ENCODE measurements at regions not wholly inside any gene's neighbourhood (a gene's known extent, or its start where the extent isn't known, plus 50 kb on each side); places are given as distances from the start of the nearest gene placed in this dataset.

DNA sequence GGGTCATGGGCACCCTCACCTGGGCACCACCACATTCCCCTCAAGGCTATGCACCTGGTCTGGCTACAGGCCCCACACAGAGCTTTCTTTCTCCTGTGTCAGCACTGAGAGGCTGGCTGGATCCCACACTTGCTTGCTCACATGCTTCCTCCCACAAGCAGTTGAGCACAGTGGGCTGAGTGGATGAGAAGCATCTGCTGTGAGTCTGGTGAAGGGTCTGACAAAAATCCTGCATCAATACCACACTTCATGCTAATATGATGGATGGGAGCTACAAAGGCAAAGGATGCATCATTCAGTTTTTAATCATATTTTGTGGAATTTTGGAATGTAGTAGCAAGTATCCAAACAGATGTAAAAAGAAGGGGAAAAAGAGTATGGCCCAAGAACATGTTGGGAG is 830.8 kb upstream of the PTPRD start:
- no peaks in the 10 kb centered on the region for H3K36me3 ChIP-seq
- TF ChIP-seq POLR2AphosphoS5 (IDR thresholded peaks at IDR 0.05) = no peak
- TF ChIP-seq, protein P1, sequence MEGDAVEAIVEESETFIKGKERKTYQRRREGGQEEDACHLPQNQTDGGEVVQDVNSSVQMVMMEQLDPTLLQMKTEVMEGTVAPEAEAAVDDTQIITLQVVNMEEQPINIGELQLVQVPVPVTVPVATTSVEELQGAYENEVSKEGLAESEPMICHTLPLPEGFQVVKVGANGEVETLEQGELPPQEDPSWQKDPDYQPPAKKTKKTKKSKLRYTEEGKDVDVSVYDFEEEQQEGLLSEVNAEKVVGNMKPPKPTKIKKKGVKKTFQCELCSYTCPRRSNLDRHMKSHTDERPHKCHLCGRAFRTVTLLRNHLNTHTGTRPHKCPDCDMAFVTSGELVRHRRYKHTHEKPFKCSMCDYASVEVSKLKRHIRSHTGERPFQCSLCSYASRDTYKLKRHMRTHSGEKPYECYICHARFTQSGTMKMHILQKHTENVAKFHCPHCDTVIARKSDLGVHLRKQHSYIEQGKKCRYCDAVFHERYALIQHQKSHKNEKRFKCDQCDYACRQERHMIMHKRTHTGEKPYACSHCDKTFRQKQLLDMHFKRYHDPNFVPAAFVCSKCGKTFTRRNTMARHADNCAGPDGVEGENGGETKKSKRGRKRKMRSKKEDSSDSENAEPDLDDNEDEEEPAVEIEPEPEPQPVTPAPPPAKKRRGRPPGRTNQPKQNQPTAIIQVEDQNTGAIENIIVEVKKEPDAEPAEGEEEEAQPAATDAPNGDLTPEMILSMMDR (IDR thresholded peaks at IDR 0.05) = no peak
- TF ChIP-seq EP300 (IDR thresholded peaks at IDR 0.05; ENCODE audit: low read depth) = no peak
- TF ChIP-seq POLR2A (IDR thresholded peaks at IDR 0.05) = no peak
- no peak for DNase-seq
- no peaks in the 10 kb centered on the region for H3K4me1 ChIP-seq
- H3K27me3 ChIP-seq = no peaks in the 10 kb centered on the region
- in situ Hi-C loops (cut with MboI; ENCODE audit: low pct_ligation_motif_present in 1 of 4, low pct_unique_long_range_greater_than_20kb in 1 of 4, low sequenced_read_pairs in 3 of 4) = no loop called here
- H3K9me3 ChIP-seq = no peaks in the 10 kb centered on the region
- H3K27ac ChIP-seq = no peak overlapping the region
- intact Hi-C loops (cut with DNase I; ENCODE audit: low total_unique reads) = no loop called here
- no peak overlapping the region for H3K4me3 ChIP-seq

DNA sequence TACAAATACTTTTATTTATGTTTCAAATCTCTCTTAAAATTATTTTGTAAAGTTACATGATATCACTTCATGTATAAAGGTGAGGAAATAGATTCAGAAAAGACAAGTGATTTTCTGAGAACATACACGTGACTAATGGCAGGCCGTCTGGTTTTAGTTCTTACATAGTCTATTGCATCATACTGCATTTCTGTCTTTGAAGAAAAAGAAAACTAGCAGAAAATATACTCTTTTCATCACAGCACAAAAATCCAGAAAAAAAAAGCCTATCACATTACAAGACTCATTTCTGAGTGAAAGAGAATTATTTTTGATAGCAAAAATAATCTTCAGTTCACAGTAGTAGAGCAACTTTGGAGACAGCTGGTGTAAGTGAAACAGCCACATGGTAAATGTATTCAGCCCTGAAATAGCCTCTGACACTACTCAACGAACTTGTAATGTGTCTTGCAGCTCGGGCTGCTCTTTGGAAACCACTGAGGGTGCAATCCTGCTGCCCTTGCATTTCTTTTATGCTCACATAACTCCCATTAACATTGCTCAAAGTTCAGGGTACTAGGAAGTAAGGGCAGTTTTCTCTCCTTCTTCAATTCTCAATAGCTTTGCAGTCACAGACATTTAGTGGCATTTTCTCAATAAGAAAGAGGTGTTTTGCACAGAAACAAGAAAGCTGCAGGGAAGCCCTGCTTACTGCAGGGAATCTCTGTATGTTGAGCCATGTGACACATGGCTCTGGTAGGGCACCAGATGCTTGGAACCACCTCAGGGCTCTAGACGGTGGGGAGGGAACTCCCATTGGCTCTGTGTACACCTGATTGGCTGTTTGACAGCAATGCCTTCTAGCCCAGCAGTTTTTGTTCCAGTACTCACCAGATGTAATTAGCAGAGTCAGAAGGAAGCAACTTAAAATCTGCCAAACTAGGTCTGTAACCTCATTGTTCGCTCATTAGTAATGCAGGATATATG is 845.3 kb upstream of the PTPRD start:
- WGBS, 2 donors (ENCODE audit: low coverage in 1 of 2) = 40 to 45% methylated on average over 5 to 6 of the region's 6 CpGs
- intact Hi-C loops (cut with DNase I; ENCODE audit: low total_unique reads) = no loop called here
- Histone ChIP-seq H3K27ac (no peak overlapping the region), H3K36me3 (no peaks in the 10 kb centered on the region), H3K4me1 (no peaks in the 10 kb centered on the region), H3K27me3 (no peaks in the 10 kb centered on the region), H3K9me3 (no peaks in the 10 kb centered on the region), H3K4me3 (no peak overlapping the region)
- no peak for DNase-seq
- in situ Hi-C loops (cut with MboI; ENCODE audit: low pct_ligation_motif_present in 1 of 4, low pct_unique_long_range_greater_than_20kb in 1 of 4, low sequenced_read_pairs in 3 of 4) = no loop called here
- TF ChIP-seq EP300 (IDR thresholded peaks at IDR 0.05; ENCODE audit: low read depth) (no peak), POLR2AphosphoS5 (IDR thresholded peaks at IDR 0.05) (no peak), POLR2A (IDR thresholded peaks at IDR 0.05) (no peak)
- TF ChIP-seq, protein P1 (IDR thresholded peaks at IDR 0.05) = no peak

DNA sequence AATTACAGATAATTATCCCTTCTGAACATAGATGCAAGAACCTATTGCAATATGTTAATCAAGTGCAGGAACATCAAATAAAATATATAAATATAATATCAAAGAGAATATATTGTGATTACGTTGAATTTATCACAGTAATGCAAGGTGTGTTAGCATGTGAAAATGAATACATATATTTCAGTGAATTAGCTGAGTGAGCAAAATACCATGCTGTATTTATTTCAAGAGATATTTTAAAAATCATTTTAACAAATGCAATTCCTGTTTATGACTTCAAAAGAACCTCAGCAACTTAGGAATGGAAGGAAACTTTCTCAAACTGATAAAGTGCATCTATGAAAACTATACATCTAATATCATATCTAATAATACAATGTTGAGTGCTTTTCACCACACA is 856.9 kb upstream of the PTPRD start:
- DNase-seq = no peak
- WGBS, 2 donors (ENCODE audit: low coverage in 1 of 2) = 85 to 94% methylated on average over 1 of the region's 1 CpG

DNA sequence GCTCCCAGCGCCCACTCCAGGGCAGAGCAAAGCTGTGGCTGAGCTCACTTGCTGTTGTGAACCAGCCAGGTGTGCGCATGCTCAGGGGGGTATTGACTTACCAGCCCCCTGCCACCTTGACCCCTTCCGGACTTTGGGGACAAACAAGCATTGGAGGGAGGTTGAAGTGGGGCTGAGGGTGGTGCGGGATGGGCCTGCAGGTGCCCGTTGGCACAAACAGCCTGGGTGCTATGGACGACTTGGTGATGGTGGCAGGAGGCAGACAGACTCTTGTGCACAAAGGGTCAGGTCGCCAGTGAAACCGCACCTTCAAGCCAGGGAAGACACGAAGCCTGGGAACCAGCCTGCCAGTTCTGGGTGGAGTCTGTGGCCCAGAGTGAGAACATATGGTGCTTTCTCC is 858.5 kb upstream of the PTPRD start:
- DNase-seq = no peak
- H3K36me3 ChIP-seq = no peaks in the 10 kb centered on the region
- no peaks in the 10 kb centered on the region for H3K27me3 ChIP-seq
- WGBS, 2 donors (ENCODE audit: low coverage in 1 of 2) = 90% methylated on average over 9 of the region's 9 CpGs; no CpG with 5 or more reads in 1 of the 2 donors
- TF ChIP-seq, protein P1 (IDR thresholded peaks at IDR 0.05) = no peak
- no peak for TF ChIP-seq POLR2AphosphoS5 (IDR thresholded peaks at IDR 0.05)
- no peak for TF ChIP-seq EP300 (IDR thresholded peaks at IDR 0.05; ENCODE audit: low read depth)
- no peak for TF ChIP-seq POLR2A (IDR thresholded peaks at IDR 0.05)
- H3K4me1 ChIP-seq = no peaks in the 10 kb centered on the region
- no peak overlapping the region for H3K4me3 ChIP-seq
- intact Hi-C loops (cut with DNase I; ENCODE audit: low total_unique reads) (no loop called here), in situ Hi-C loops (cut with MboI; ENCODE audit: low pct_ligation_motif_present in 1 of 4, low pct_unique_long_range_greater_than_20kb in 1 of 4, low sequenced_read_pairs in 3 of 4) (no loop called here)
- peaks cover 0 to under 1% of the 10 kb centered on the region in 2 donors for H3K9me3 ChIP-seq
- H3K27ac ChIP-seq = no peak overlapping the region

More for the DNA sequence above, 856.9 kb upstream of the PTPRD start:
- peaks cover 0 to 10% of the 10 kb centered on the region in 2 donors for H3K9me3 ChIP-seq
- no peaks in the 10 kb centered on the region for H3K36me3 ChIP-seq
- intact Hi-C loops (cut with DNase I; ENCODE audit: low total_unique reads) = no loop called here
- H3K27me3 ChIP-seq = no peaks in the 10 kb centered on the region
- H3K27ac ChIP-seq = no peak overlapping the region
- no peaks in the 10 kb centered on the region for H3K4me1 ChIP-seq
- in situ Hi-C loops (cut with MboI; ENCODE audit: low pct_ligation_motif_present in 1 of 4, low pct_unique_long_range_greater_than_20kb in 1 of 4, low sequenced_read_pairs in 3 of 4) = no loop called here
- TF ChIP-seq POLR2A (IDR thresholded peaks at IDR 0.05) (no peak), POLR2AphosphoS5 (IDR thresholded peaks at IDR 0.05) (no peak), EP300 (IDR thresholded peaks at IDR 0.05; ENCODE audit: low read depth) (no peak)
- TF ChIP-seq, protein P1 (IDR thresholded peaks at IDR 0.05) = no peak
- no peak overlapping the region for H3K4me3 ChIP-seq

All from transverse colon (tissue), 4 donors.